ENCODE measurements at regions not wholly inside any gene's neighbourhood (a gene's known extent, or its start where the extent isn't known, plus 50 kb on each side); places are given as distances from the start of the nearest gene placed in this dataset.
"Not testable (repeated sequence)": the region's sequence is repeated elsewhere in the genome, so short reads cannot be mapped to it uniquely, and the experiment has no call there.

GRCh38 chr5:66348387-66349125 lies 204.5 kb downstream of the SREK1 start:
- no peak for DNase-seq (ENCODE audit: low read depth)

- no peak for DNase-seq (ENCODE audit: low read depth)
Observed at GRCh38 chr5:66351813-66352212, 207.7 kb downstream of the SREK1 start.

- no peak for DNase-seq (ENCODE audit: low read depth)
Observed at GRCh38 chr5:66353186-66353585, 209.1 kb downstream of the SREK1 start.

- DNase-seq (ENCODE audit: low read depth) = no peak
Observed at GRCh38 chr5:66354422-66354821, 210.3 kb downstream of the SREK1 start.

GRCh38 chr5:66356011-66356565 lies 212.0 kb downstream of the SREK1 start:
- no peak for DNase-seq (ENCODE audit: low read depth)

- no peak for DNase-seq (ENCODE audit: low read depth)
Observed at GRCh38 chr5:66358741-66359140, 214.6 kb downstream of the SREK1 start.

- DNase-seq (ENCODE audit: low read depth) = no peak
Observed at GRCh38 chr5:66361070-66361469, 217.0 kb downstream of the SREK1 start.

GRCh38 chr5:66362046-66362445 lies 217.9 kb downstream of the SREK1 start:
- no peak for DNase-seq (ENCODE audit: low read depth)

GRCh38 chr5:66362687-66363086 lies 218.6 kb downstream of the SREK1 start:
- DNase-seq (ENCODE audit: low read depth) = no peak

GRCh38 chr5:66363097-66363496 lies 219.0 kb downstream of the SREK1 start:
- DNase-seq (ENCODE audit: low read depth) = no peak

- no peak for DNase-seq (ENCODE audit: low read depth)
Observed at GRCh38 chr5:66364186-66364585, 220.1 kb downstream of the SREK1 start.

GRCh38 chr5:66365981-66366380 lies 221.9 kb downstream of the SREK1 start:
- DNase-seq (ENCODE audit: low read depth) = no peak

GRCh38 chr5:66367814-66368541 lies 223.9 kb downstream of the SREK1 start:
- DNase-seq (ENCODE audit: low read depth) = no peak

- DNase-seq (ENCODE audit: low read depth) = no peak
Observed at GRCh38 chr5:66368811-66369210, 224.7 kb downstream of the SREK1 start.

GRCh38 chr5:66377747-66378146 lies 218.4 kb upstream of the MAST4 start:
- DNase-seq (ENCODE audit: low read depth) = no peak

- no peak for DNase-seq (ENCODE audit: low read depth)
Observed at GRCh38 chr5:66378407-66378806, 217.8 kb upstream of the MAST4 start.

GRCh38 chr5:66382152-66382551 lies 214.0 kb upstream of the MAST4 start:
- no peak for DNase-seq (ENCODE audit: low read depth)

- DNase-seq (ENCODE audit: low read depth) = not testable (repeated sequence)
Observed at GRCh38 chr5:66405145-66405544, 191.0 kb upstream of the MAST4 start.

- no peak for DNase-seq (ENCODE audit: low read depth)
Observed at GRCh38 chr5:66406761-66407336, 189.3 kb upstream of the MAST4 start.

GRCh38 chr5:66407765-66408164 lies 188.4 kb upstream of the MAST4 start:
- DNase-seq (ENCODE audit: low read depth) = no peak

- DNase-seq (ENCODE audit: low read depth) = no peak
Observed at GRCh38 chr5:66408576-66408975, 187.6 kb upstream of the MAST4 start.

- DNase-seq (ENCODE audit: low read depth) = no peak
Observed at GRCh38 chr5:66410122-66410521, 186.1 kb upstream of the MAST4 start.

- no peak for DNase-seq (ENCODE audit: low read depth)
Observed at GRCh38 chr5:66411701-66412100, 184.5 kb upstream of the MAST4 start.
